MCF 10A (cell line): ENCODE measurements at regions not wholly inside any gene's neighbourhood (a gene's known extent, or its start where the extent isn't known, plus 50 kb on each side); places are given as distances from the start of the nearest gene placed in this dataset.

Source experiments
- BruUV-seq: library from RNA; stranded (reverse); fragments of 400-500 nt; replicated peaks from 2 replicates; lab custom pipeline; 2021; lab: Mats Ljungman, UMichigan
- CTCF ChIA-PET: fragments of 300-600 bp; sonication (Branson Sonifier 250); formaldehyde crosslinking; extraction: SDS; loops from one replicate; lab custom pipeline; 2021; ENCODE audit warnings: antibody characterized with exemption, inconsistent platforms; lab: Yijun Ruan, JAX
- POLR2A ChIA-PET: fragments of 300-600, 350-650 bp; sonication (Branson Sonifier 250); formaldehyde crosslinking; extraction: SDS; loops from one replicate; lab custom pipeline; 2020; ENCODE audit warnings: antibody characterized with exemption, inconsistent platforms; lab: Yijun Ruan, JAX
- DNase-seq: peaks from one replicate; pipeline ENCODE4 v3.0.0-alpha.2; 2018; ENCODE audit not compliant: unreplicated experiment
- H3K27ac Mint-ChIP-seq: one replicate; pipeline ENCODE4 v1.8.0; 2022; ENCODE audit warnings: mild to moderate bottlenecking, low read depth, mixed read lengths; ENCODE audit not compliant: unreplicated experiment
- H3K27me3 Mint-ChIP-seq: one replicate; pipeline ENCODE4 v1.8.0; 2022; ENCODE audit warnings: mixed read lengths; ENCODE audit not compliant: insufficient read depth, unreplicated experiment
- H3K36me3 Mint-ChIP-seq: one replicate; pipeline ENCODE4 v1.8.0; 2022; ENCODE audit warnings: mild to moderate bottlenecking, moderate library complexity, mixed read lengths; ENCODE audit not compliant: insufficient read depth, unreplicated experiment
- H3K4me1 Mint-ChIP-seq: one replicate; pipeline ENCODE4 v1.8.0; 2022; ENCODE audit warnings: mixed read lengths; ENCODE audit not compliant: insufficient read depth, unreplicated experiment
- H3K4me3 Mint-ChIP-seq: one replicate; pipeline ENCODE4 v1.8.0; 2022; ENCODE audit warnings: mild to moderate bottlenecking, moderate library complexity, mixed read lengths; ENCODE audit not compliant: unreplicated experiment
- H3K9me3 Mint-ChIP-seq: one replicate; pipeline ENCODE4 v1.8.0; 2022; ENCODE audit warnings: mixed read lengths; ENCODE audit not compliant: unreplicated experiment
- intact Hi-C: fragments of 100-400 bp; cut with micrococcal nuclease; formaldehyde crosslinking; loops from 2 replicates; pipeline ENCODE4 v1.14.1; 2022
- TF ChIP-seq, protein P1 (sequence below): fragments of 200-600 bp; IDR thresholded peaks from one replicate; pipeline ENCODE4 v1.8.0; 2022; ENCODE audit warnings: antibody characterized with exemption, mild to moderate bottlenecking; ENCODE audit not compliant: unreplicated experiment

DNA sequence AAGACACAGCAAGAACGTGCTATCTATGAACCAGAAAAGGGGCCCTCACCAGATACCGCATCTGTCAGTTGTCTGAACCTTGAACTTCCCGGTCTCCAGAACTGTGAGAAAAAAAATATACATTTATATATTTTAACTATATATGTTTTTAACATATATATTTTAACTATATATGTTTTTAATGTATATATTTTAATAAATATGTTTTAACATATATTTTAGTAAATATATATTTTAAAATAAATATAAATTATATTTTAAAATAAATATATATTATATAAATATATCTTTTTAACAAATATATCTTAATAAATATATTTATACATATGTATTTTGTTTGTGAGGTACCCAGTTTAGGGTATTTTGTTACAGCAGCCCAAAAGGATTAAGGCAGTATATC lies 958.2 kb upstream of the AUTS2 start:
- BruUV-seq: no TSS peak
- Mint-ChIP-seq H3K27ac (no peak overlapping the region), H3K4me1 (no peaks in the 10 kb centered on the region), H3K9me3 (peaks cover 15% of the 10 kb centered on the region), H3K27me3 (no peaks in the 10 kb centered on the region), H3K4me3 (no peak overlapping the region), H3K36me3 (no peaks in the 10 kb centered on the region)
- ChIA-PET CTCF (no interaction called here), POLR2A (no interaction called here)
- DNase-seq: no peak
- TF ChIP-seq, protein P1, sequence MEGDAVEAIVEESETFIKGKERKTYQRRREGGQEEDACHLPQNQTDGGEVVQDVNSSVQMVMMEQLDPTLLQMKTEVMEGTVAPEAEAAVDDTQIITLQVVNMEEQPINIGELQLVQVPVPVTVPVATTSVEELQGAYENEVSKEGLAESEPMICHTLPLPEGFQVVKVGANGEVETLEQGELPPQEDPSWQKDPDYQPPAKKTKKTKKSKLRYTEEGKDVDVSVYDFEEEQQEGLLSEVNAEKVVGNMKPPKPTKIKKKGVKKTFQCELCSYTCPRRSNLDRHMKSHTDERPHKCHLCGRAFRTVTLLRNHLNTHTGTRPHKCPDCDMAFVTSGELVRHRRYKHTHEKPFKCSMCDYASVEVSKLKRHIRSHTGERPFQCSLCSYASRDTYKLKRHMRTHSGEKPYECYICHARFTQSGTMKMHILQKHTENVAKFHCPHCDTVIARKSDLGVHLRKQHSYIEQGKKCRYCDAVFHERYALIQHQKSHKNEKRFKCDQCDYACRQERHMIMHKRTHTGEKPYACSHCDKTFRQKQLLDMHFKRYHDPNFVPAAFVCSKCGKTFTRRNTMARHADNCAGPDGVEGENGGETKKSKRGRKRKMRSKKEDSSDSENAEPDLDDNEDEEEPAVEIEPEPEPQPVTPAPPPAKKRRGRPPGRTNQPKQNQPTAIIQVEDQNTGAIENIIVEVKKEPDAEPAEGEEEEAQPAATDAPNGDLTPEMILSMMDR: no peak
- intact Hi-C loops: no loop called here

DNA sequence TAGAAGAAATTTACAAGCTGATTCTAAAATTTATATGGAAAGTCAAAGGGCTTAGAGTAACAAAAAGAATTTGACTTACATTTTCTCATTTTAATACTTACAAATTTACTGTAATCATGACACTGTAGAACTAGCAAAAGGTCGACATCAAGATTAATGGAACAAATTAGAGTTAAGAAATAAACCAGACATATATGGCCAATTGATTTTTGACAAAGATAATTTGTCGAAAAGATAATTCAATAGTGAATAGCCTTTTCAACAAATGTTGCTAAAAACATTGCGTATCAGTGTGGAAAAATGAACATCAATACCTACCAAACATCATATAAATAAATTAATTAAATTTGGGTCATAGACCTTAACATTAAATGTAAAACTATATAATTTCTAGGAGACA lies 955.5 kb upstream of the AUTS2 start:
- no TSS peak for BruUV-seq
- Mint-ChIP-seq H3K36me3 (no peaks in the 10 kb centered on the region), H3K4me1 (no peaks in the 10 kb centered on the region), H3K27ac (no peak overlapping the region), H3K4me3 (no peak overlapping the region), H3K9me3 (peaks cover 18% of the 10 kb centered on the region), H3K27me3 (no peaks in the 10 kb centered on the region)
- TF ChIP-seq, protein P1: no peak
- DNase-seq: no peak
- ChIA-PET POLR2A (no interaction called here), CTCF (no interaction called here)
- intact Hi-C loops: no loop called here

DNA sequence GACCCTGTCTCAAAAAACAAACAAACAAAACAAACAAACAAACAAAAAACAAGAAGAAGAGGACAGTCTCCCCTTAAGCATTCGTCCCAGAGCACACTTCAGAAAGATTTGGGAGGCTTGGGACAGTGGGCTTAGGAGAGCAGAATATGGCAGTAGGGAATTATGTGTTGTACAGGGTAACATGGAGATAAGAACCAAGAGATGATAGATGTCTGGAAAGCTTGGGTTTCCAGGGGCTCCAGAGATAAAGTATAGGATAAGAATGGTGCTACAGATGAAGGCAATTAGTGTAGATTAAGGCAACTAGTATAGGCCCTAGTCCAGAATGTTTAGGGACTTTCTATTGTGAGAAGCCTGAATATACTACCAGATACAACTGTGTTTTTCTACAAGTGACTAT lies 934.9 kb upstream of the AUTS2 start:
- no peak for DNase-seq
- Mint-ChIP-seq H3K4me3 (no peak overlapping the region), H3K36me3 (no peaks in the 10 kb centered on the region), H3K27me3 (no peaks in the 10 kb centered on the region), H3K27ac (no peak overlapping the region), H3K4me1 (no peaks in the 10 kb centered on the region), H3K9me3 (peaks cover 27% of the 10 kb centered on the region)
- intact Hi-C loops: no loop called here
- no TSS peak for BruUV-seq
- TF ChIP-seq, protein P1: no peak
- ChIA-PET CTCF (no interaction called here), POLR2A (no interaction called here)

DNA sequence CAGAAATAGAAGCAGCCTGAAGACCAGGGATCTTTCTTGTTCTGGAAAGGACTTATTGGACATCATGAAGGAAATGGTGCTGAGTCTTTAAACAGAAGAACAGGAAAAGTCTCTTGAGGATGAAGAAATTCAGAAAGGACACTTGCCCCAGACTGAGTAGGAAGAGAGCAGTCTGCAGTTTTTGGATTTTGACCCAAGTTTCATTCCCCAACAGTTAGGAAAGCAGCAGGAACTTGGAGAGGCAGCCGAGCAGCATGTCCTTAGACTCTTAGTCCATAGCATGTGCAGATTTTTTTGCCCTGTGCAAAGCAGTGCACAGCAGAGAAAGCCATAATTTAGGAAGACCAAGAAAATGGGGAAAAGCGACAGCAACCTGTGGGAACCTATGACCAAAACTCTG lies 927.2 kb upstream of the AUTS2 start:
- BruUV-seq: no TSS peak
- POLR2A ChIA-PET: no interaction called here
- intact Hi-C loops: no loop called here

More for the DNA sequence above, 927.2 kb upstream of the AUTS2 start:
- no peaks in the 10 kb centered on the region for H3K36me3 Mint-ChIP-seq
- CTCF ChIA-PET: no interaction called here
- H3K4me1 Mint-ChIP-seq: no peaks in the 10 kb centered on the region
- no peak for DNase-seq
- H3K9me3 Mint-ChIP-seq: peaks cover 43% of the 10 kb centered on the region
- H3K27me3 Mint-ChIP-seq: no peaks in the 10 kb centered on the region
- no peak overlapping the region for H3K27ac Mint-ChIP-seq
- TF ChIP-seq, protein P1: no peak
- no peak overlapping the region for H3K4me3 Mint-ChIP-seq
